ENCODE measurements at regions not wholly inside any gene's neighbourhood (a gene's known extent, or its start where the extent isn't known, plus 50 kb on each side); places are given as distances from the start of the nearest gene placed in this dataset.

GRCh38 chr6:151671195-151671594 is 136.3 kb upstream of the ESR1 start:
- Histone ChIP-seq H3K27ac (no peak overlapping the region), H3K27me3 (no peaks in the 10 kb centered on the region), H3K4me1 (no peaks in the 10 kb centered on the region), H3K9me3 (no peaks in the 10 kb centered on the region), H3K4me3 (no peak overlapping the region), H3K36me3 (no peaks in the 10 kb centered on the region)
- DNase-seq (ENCODE audit: low spot score) = no peak
- no peak for TF ChIP-seq CTCF (IDR thresholded peaks at IDR 0.05)

- Histone ChIP-seq H3K27me3 (no peaks in the 10 kb centered on the region), H3K36me3 (no peaks in the 10 kb centered on the region)
Measured at GRCh38 chr6:151674578-151674977, 132.9 kb upstream of the ESR1 start.

GRCh38 chr6:151675746-151676459 is 131.6 kb upstream of the ESR1 start:
- H3K4me3 ChIP-seq = no peak overlapping the region
- peak; percentile 38 to 82 for TF ChIP-seq CTCF (IDR thresholded peaks at IDR 0.05)
- no peak for DNase-seq (ENCODE audit: low spot score)

More at GRCh38 chr6:151674578-151674977, 132.9 kb upstream of the ESR1 start:
- no peak overlapping the region for H3K27ac ChIP-seq
- H3K9me3 ChIP-seq = no peaks in the 10 kb centered on the region
- no peak overlapping the region for H3K4me3 ChIP-seq
- no peaks in the 10 kb centered on the region for H3K4me1 ChIP-seq
- TF ChIP-seq CTCF (IDR thresholded peaks at IDR 0.05) = no peak
- no peak for DNase-seq (ENCODE audit: low spot score)

GRCh38 chr6:151676460-151676945 is 131.0 kb upstream of the ESR1 start:
- H3K4me3 ChIP-seq = no peak overlapping the region
- H3K27me3 ChIP-seq = no peaks in the 10 kb centered on the region
- H3K4me1 ChIP-seq = no peaks in the 10 kb centered on the region
- no peaks in the 10 kb centered on the region for H3K36me3 ChIP-seq
- no peak for DNase-seq (ENCODE audit: low spot score)
- no peak overlapping the region for H3K27ac ChIP-seq
- TF ChIP-seq CTCF (IDR thresholded peaks at IDR 0.05) = no peak
- H3K9me3 ChIP-seq = no peaks in the 10 kb centered on the region

More at GRCh38 chr6:151675746-151676459, 131.6 kb upstream of the ESR1 start:
- no peaks in the 10 kb centered on the region for H3K9me3 ChIP-seq
- H3K27me3 ChIP-seq = no peaks in the 10 kb centered on the region
- H3K36me3 ChIP-seq = no peaks in the 10 kb centered on the region
- H3K27ac ChIP-seq = no peak overlapping the region
- no peaks in the 10 kb centered on the region for H3K4me1 ChIP-seq

- H3K36me3 ChIP-seq = no peaks in the 10 kb centered on the region
- H3K27ac ChIP-seq = no peak overlapping the region
- H3K4me3 ChIP-seq = no peak overlapping the region
- no peaks in the 10 kb centered on the region for H3K27me3 ChIP-seq
- H3K4me1 ChIP-seq = no peaks in the 10 kb centered on the region
- no peak for TF ChIP-seq CTCF (IDR thresholded peaks at IDR 0.05)
- H3K9me3 ChIP-seq = no peaks in the 10 kb centered on the region
- no peak for DNase-seq (ENCODE audit: low spot score)
Measured at GRCh38 chr6:151677404-151677803, 130.1 kb upstream of the ESR1 start.

GRCh38 chr6:151679081-151679480 is 128.4 kb upstream of the ESR1 start:
- Histone ChIP-seq H3K4me1 (no peaks in the 10 kb centered on the region), H3K36me3 (no peaks in the 10 kb centered on the region), H3K27ac (peak overlapping the region in 1 of 2 donors; percentile 40), H3K4me3 (no peak overlapping the region), H3K9me3 (no peaks in the 10 kb centered on the region), H3K27me3 (no peaks in the 10 kb centered on the region)
- TF ChIP-seq CTCF (IDR thresholded peaks at IDR 0.05) = no peak
- DNase-seq (ENCODE audit: low spot score) = no peak
